ENCODE measurements at regions not wholly inside any gene's neighbourhood (a gene's known extent, or its start where the extent isn't known, plus 50 kb on each side); places are given as distances from the start of the nearest gene placed in this dataset.

GRCh38 chr16:86099326-86099725, 200.4 kb downstream of the IRF8 start:
- H3K27ac Mint-ChIP-seq = no peak overlapping the region
- H3K9me3 Mint-ChIP-seq = peaks cover 4% of the 10 kb centered on the region
- no peak for ATAC-seq
- no peaks in the 10 kb centered on the region for H3K4me1 Mint-ChIP-seq
- H3K36me3 Mint-ChIP-seq = no peaks in the 10 kb centered on the region
- no peak overlapping the region for H3K4me3 Mint-ChIP-seq
- H3K27me3 Mint-ChIP-seq = peaks cover 17% of the 10 kb centered on the region

- H3K27ac Mint-ChIP-seq = no peak overlapping the region
- H3K4me3 Mint-ChIP-seq = no peak overlapping the region
These were observed 201.5 kb downstream of the IRF8 start for GRCh38 chr16:86100205-86101136.

GRCh38 chr16:86101137-86101896, 202.4 kb downstream of the IRF8 start:
- no peaks in the 10 kb centered on the region for H3K36me3 Mint-ChIP-seq
- peaks cover 4% of the 10 kb centered on the region for H3K9me3 Mint-ChIP-seq
- H3K27me3 Mint-ChIP-seq = peaks cover 16% of the 10 kb centered on the region
- no peaks in the 10 kb centered on the region for H3K4me1 Mint-ChIP-seq
- H3K27ac Mint-ChIP-seq = no peak overlapping the region
- no peak for ATAC-seq
- no peak overlapping the region for H3K4me3 Mint-ChIP-seq

More at GRCh38 chr16:86100205-86101136, 201.5 kb downstream of the IRF8 start:
- peaks cover 17% of the 10 kb centered on the region for H3K27me3 Mint-ChIP-seq
- no peaks in the 10 kb centered on the region for H3K4me1 Mint-ChIP-seq
- H3K36me3 Mint-ChIP-seq = no peaks in the 10 kb centered on the region
- no peak for ATAC-seq
- H3K9me3 Mint-ChIP-seq = peaks cover 4% of the 10 kb centered on the region

GRCh38 chr16:86101897-86102157, 202.9 kb downstream of the IRF8 start:
- peaks cover 4% of the 10 kb centered on the region for H3K9me3 Mint-ChIP-seq
- no peaks in the 10 kb centered on the region for H3K36me3 Mint-ChIP-seq
- H3K27me3 Mint-ChIP-seq = peaks cover 11% of the 10 kb centered on the region
- no peak overlapping the region for H3K4me3 Mint-ChIP-seq
- no peak for ATAC-seq
- no peak overlapping the region for H3K27ac Mint-ChIP-seq
- no peaks in the 10 kb centered on the region for H3K4me1 Mint-ChIP-seq

GRCh38 chr16:86103320-86103719, 204.4 kb downstream of the IRF8 start:
- Mint-ChIP-seq H3K27me3 (peaks cover 9% of the 10 kb centered on the region), H3K4me3 (no peak overlapping the region), H3K9me3 (peaks cover 4% of the 10 kb centered on the region), H3K27ac (no peak overlapping the region), H3K4me1 (no peaks in the 10 kb centered on the region), H3K36me3 (no peaks in the 10 kb centered on the region)
- no peak for ATAC-seq

GRCh38 chr16:86104537-86105048, 205.6 kb downstream of the IRF8 start:
- Mint-ChIP-seq H3K27me3 (peaks cover 9% of the 10 kb centered on the region), H3K4me3 (no peak overlapping the region), H3K4me1 (no peaks in the 10 kb centered on the region), H3K27ac (no peak overlapping the region), H3K9me3 (peaks cover 4% of the 10 kb centered on the region), H3K36me3 (no peaks in the 10 kb centered on the region)
- no peak for ATAC-seq

- peaks cover 2% of the 10 kb centered on the region for H3K9me3 Mint-ChIP-seq
- H3K4me1 Mint-ChIP-seq = no peaks in the 10 kb centered on the region
- no peak overlapping the region for H3K4me3 Mint-ChIP-seq
- peaks cover 8% of the 10 kb centered on the region for H3K27me3 Mint-ChIP-seq
- H3K27ac Mint-ChIP-seq = no peak overlapping the region
- no peak for ATAC-seq
- H3K36me3 Mint-ChIP-seq = no peaks in the 10 kb centered on the region
These were observed 208.4 kb downstream of the IRF8 start for GRCh38 chr16:86107215-86107825.

GRCh38 chr16:86108062-86108461, 209.1 kb downstream of the IRF8 start:
- no peak overlapping the region for H3K27ac Mint-ChIP-seq
- H3K4me1 Mint-ChIP-seq = no peaks in the 10 kb centered on the region
- no peak for ATAC-seq
- no peaks in the 10 kb centered on the region for H3K36me3 Mint-ChIP-seq
- peaks cover 11% of the 10 kb centered on the region for H3K27me3 Mint-ChIP-seq
- no peaks in the 10 kb centered on the region for H3K9me3 Mint-ChIP-seq
- no peak overlapping the region for H3K4me3 Mint-ChIP-seq

GRCh38 chr16:86110134-86110533, 211.2 kb downstream of the IRF8 start:
- Mint-ChIP-seq H3K36me3 (no peaks in the 10 kb centered on the region), H3K27me3 (peaks cover 18% of the 10 kb centered on the region), H3K9me3 (no peaks in the 10 kb centered on the region), H3K4me1 (no peaks in the 10 kb centered on the region), H3K27ac (no peak overlapping the region), H3K4me3 (no peak overlapping the region)
- no peak for ATAC-seq

GRCh38 chr16:86110726-86111125, 211.8 kb downstream of the IRF8 start:
- H3K27me3 Mint-ChIP-seq = peaks cover 18% of the 10 kb centered on the region
- no peak overlapping the region for H3K27ac Mint-ChIP-seq
- H3K9me3 Mint-ChIP-seq = no peaks in the 10 kb centered on the region
- H3K4me1 Mint-ChIP-seq = no peaks in the 10 kb centered on the region
- H3K4me3 Mint-ChIP-seq = no peak overlapping the region
- ATAC-seq = no peak
- H3K36me3 Mint-ChIP-seq = no peaks in the 10 kb centered on the region

- H3K4me1 Mint-ChIP-seq = no peaks in the 10 kb centered on the region
- no peak overlapping the region for H3K4me3 Mint-ChIP-seq
- H3K27me3 Mint-ChIP-seq = peaks cover 31% of the 10 kb centered on the region
- no peaks in the 10 kb centered on the region for H3K9me3 Mint-ChIP-seq
- H3K36me3 Mint-ChIP-seq = no peaks in the 10 kb centered on the region
- no peak for ATAC-seq
- no peak overlapping the region for H3K27ac Mint-ChIP-seq
These were observed 213.2 kb downstream of the IRF8 start for GRCh38 chr16:86112178-86112577.

- Mint-ChIP-seq H3K9me3 (no peaks in the 10 kb centered on the region), H3K36me3 (no peaks in the 10 kb centered on the region), H3K27me3 (peaks cover 74% of the 10 kb centered on the region), H3K4me1 (peaks cover 5% of the 10 kb centered on the region), H3K27ac (no peak overlapping the region), H3K4me3 (no peak overlapping the region)
- no peak for ATAC-seq
These were observed 218.3 kb downstream of the IRF8 start for GRCh38 chr16:86117235-86117634.

- ATAC-seq = no peak
These were observed 218.8 kb downstream of the IRF8 start for GRCh38 chr16:86117756-86118155.

GRCh38 chr16:86118467-86119307, 219.7 kb downstream of the IRF8 start:
- H3K4me1 Mint-ChIP-seq = peaks cover 5% of the 10 kb centered on the region
- ATAC-seq = no peak
- H3K9me3 Mint-ChIP-seq = no peaks in the 10 kb centered on the region
- H3K36me3 Mint-ChIP-seq = no peaks in the 10 kb centered on the region
- H3K27ac Mint-ChIP-seq = no peak overlapping the region
- no peak overlapping the region for H3K4me3 Mint-ChIP-seq
- peaks cover 74% of the 10 kb centered on the region for H3K27me3 Mint-ChIP-seq

More at GRCh38 chr16:86117756-86118155, 218.8 kb downstream of the IRF8 start:
- Mint-ChIP-seq H3K4me1 (peaks cover 5% of the 10 kb centered on the region), H3K9me3 (no peaks in the 10 kb centered on the region), H3K27me3 (peaks cover 74% of the 10 kb centered on the region), H3K4me3 (no peak overlapping the region), H3K36me3 (no peaks in the 10 kb centered on the region), H3K27ac (no peak overlapping the region)

Data from stimulated activated memory B cell treated with anti-CD40 and anti-IgM and Interleukin-4, amounts not matched to agents 10 μg/mL and 1 μg/mL and 100 μg/mL, for 72 hours (primary cell).